Keratinocyte (primary cell): ENCODE measurements at regions not wholly inside any gene's neighbourhood (a gene's known extent, or its start where the extent isn't known, plus 50 kb on each side); places are given as distances from the start of the nearest gene placed in this dataset.
A peak's percentile ranks its signal among the peaks of the same experiment; 100 is the strongest.

ENCODE experiments used
- DNase-seq: peaks from one replicate; pipeline ENCODE4 v3.0.0-alpha.2; 2011; ENCODE audit warnings: low read depth, missing footprints, low spot score
- FAIRE-seq: peaks from 2 replicates; lab custom pipeline; 2011; peaks lifted over from hg19 to GRCh38; lab: Jason Lieb, UNC
- H2AFZ ChIP-seq: 2 replicates; pipeline ENCODE4 v1.6.0; 2012; ENCODE audit warnings: low read length, control low read depth, inconsistent platforms; ENCODE audit not compliant: control insufficient read depth
- H3K27ac ChIP-seq: 2 replicates; pipeline ENCODE4 v1.5.1; 2011; ENCODE audit warnings: low read length; ENCODE audit not compliant: control insufficient read depth, insufficient read depth
- H3K27me3 ChIP-seq: 3 replicates; pipeline ENCODE4 v1.6.0; 2011; ENCODE audit warnings: low read length; ENCODE audit not compliant: control insufficient read depth, insufficient read depth; ENCODE audit errors: extremely low read depth
- H3K36me3 ChIP-seq, 2 experiments: 2 replicates in 1 of 2; 3 replicates in 1 of 2; pipeline ENCODE4 v1.5.1; 2011; ENCODE audit warnings: low read length in 2 of 2, mild to moderate bottlenecking in 1 of 2; ENCODE audit not compliant: control insufficient read depth in 2 of 2, insufficient read depth in 2 of 2; ENCODE audit errors: extremely low read depth in 1 of 2
- H3K4me1 ChIP-seq: 3 replicates; pipeline ENCODE4 v1.5.1; 2011; ENCODE audit warnings: low read length; ENCODE audit not compliant: control insufficient read depth, insufficient read depth; ENCODE audit errors: extremely low read depth
- H3K4me2 ChIP-seq: 3 replicates; pipeline ENCODE4 v1.6.0; 2011; ENCODE audit warnings: low read depth, low read length; ENCODE audit not compliant: control insufficient read depth, insufficient read depth; ENCODE audit errors: extremely low read depth
- H3K4me3 ChIP-seq, 3 experiments: fragments of 200-600 bp in 1 of 3; sonication (generic) in 1 of 3; 2 replicates in 2 of 3; 3 replicates in 1 of 3; pipeline ENCODE4 v1.5.1; 2011 to 2016; ENCODE audit warnings: low read length in 3 of 3, mild to moderate bottlenecking in 3 of 3, control low read depth in 2 of 3, inconsistent platforms in 1 of 3, low read depth in 1 of 3, mixed read lengths in 1 of 3, mixed run types in 1 of 3, moderate library complexity in 1 of 3; ENCODE audit not compliant: control insufficient read depth in 2 of 3, insufficient read depth in 2 of 3; ENCODE audit errors: extremely low read depth in 1 of 3
- H3K79me2 ChIP-seq: 2 replicates; pipeline ENCODE4 v1.6.0; 2012; ENCODE audit warnings: low read length; ENCODE audit not compliant: control insufficient read depth, insufficient read depth
- H3K9ac ChIP-seq: 3 replicates; pipeline ENCODE4 v1.6.0; 2011; ENCODE audit warnings: low read length; ENCODE audit not compliant: control insufficient read depth, insufficient read depth; ENCODE audit errors: extremely low read depth
- H3K9me1 ChIP-seq: 3 replicates; pipeline ENCODE4 v1.6.0; 2011; ENCODE audit warnings: low read length; ENCODE audit not compliant: control insufficient read depth, insufficient read depth; ENCODE audit errors: extremely low read depth
- H3K9me3 ChIP-seq: 2 replicates; pipeline ENCODE4 v1.5.1; 2012; ENCODE audit warnings: low read depth, low read length; ENCODE audit not compliant: control insufficient read depth
- H4K20me1 ChIP-seq: 3 replicates; pipeline ENCODE4 v1.6.0; 2011; ENCODE audit warnings: low read length; ENCODE audit not compliant: control insufficient read depth, insufficient read depth; ENCODE audit errors: extremely low read depth
- EZH2 ChIP-seq: IDR thresholded peaks from one replicate; pipeline ENCODE4 v1.6.1; 2012; ENCODE audit warnings: inconsistent platforms, mild to moderate bottlenecking, low read length, moderate library complexity
- dilution Hi-C: fragments of 300-500 bp; cut with MboI; formaldehyde crosslinking; loops from one replicate; pipeline ENCODE4 v1.7.0; 2020; ENCODE audit warnings: low sequenced_read_pairs; ENCODE audit not compliant: extremely low pct_ligation_motif_present
- TF ChIP-seq, protein P1 (sequence below), 3 experiments: IDR thresholded peaks in 1 of 3; conservative IDR thresholded peaks in 1 of 3; optimal IDR thresholded peaks in 1 of 3; 2 replicates in 2 of 3; 3 replicates in 1 of 3; pipeline versions ENCODE3 to v1.5.1; 2011; ENCODE audit warnings: low read length in 3 of 3, mild to moderate bottlenecking in 3 of 3, moderate library complexity in 2 of 3, control low read depth in 1 of 3, inconsistent platforms in 1 of 3; ENCODE audit not compliant: insufficient read depth in 2 of 3; ENCODE audit errors: extremely low read depth in 1 of 3

DNA sequence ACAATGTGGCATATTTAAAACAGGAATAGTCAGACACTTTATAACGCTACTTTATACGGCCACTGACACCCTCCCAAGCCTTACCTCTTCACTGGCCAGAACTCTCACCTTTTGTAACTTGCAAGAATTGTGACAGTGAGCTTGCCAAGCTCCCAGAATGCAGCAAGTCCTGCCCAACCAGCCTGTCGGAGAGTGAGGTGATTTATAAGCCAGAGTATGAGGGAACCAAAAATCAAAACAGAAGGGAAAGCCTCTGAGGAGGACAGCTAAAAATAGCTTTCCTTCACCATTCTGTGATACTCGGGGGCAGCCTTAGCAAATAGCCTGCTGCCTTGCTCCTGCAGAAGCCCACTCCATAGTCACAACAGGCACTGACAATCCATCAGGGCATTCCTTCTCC is 229.7 kb downstream of the FAM76B start:
- H3K36me3 ChIP-seq = no peaks in the 10 kb centered on the region
- peak overlapping the region; percentile 36 for H2AFZ ChIP-seq
- dilution Hi-C loops = no loop called here
- no peak for TF ChIP-seq EZH2
- no peak overlapping the region for H3K27ac ChIP-seq
- H3K9ac ChIP-seq = no peak overlapping the region
- H3K4me2 ChIP-seq = no peak overlapping the region
- FAIRE-seq (no peak), DNase-seq (no peak)
- no peaks in the 10 kb centered on the region for H3K27me3 ChIP-seq
- H3K79me2 ChIP-seq = no peaks in the 10 kb centered on the region
- no peaks in the 10 kb centered on the region for H4K20me1 ChIP-seq
- peaks cover 7% of the 10 kb centered on the region for H3K4me1 ChIP-seq
- H3K4me3 ChIP-seq = no peak overlapping the region
- no peaks in the 10 kb centered on the region for H3K9me1 ChIP-seq
- no peaks in the 10 kb centered on the region for H3K9me3 ChIP-seq

DNA sequence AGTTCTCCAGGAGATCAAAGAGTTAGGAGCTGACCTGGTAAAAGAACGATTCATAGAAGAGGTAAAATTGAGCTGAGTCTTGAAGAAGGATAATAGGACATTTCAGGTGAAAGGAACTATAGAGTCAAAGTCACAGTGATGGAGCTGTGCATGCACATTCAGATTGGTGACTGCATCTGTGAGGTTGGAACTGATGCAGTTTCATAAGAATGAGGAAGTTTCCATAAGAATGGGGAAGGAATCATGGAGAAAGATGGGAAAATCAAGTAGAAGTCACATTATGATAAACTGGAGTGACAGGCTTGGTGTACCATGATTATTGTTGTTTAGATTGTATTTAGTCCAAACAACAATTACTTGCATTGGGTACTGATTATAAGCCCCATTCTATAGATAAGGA is 232.2 kb downstream of the FAM76B start:
- H2AFZ ChIP-seq = no peak overlapping the region
- H3K27ac ChIP-seq = no peak overlapping the region
- no peaks in the 10 kb centered on the region for H3K79me2 ChIP-seq
- no peak for DNase-seq
- H3K36me3 ChIP-seq = no peaks in the 10 kb centered on the region
- H3K27me3 ChIP-seq = no peaks in the 10 kb centered on the region
- H3K9ac ChIP-seq = no peak overlapping the region
- H3K9me3 ChIP-seq = no peaks in the 10 kb centered on the region
- no peaks in the 10 kb centered on the region for H4K20me1 ChIP-seq
- H3K4me1 ChIP-seq = no peaks in the 10 kb centered on the region
- no peaks in the 10 kb centered on the region for H3K9me1 ChIP-seq
- no peak overlapping the region for H3K4me3 ChIP-seq
- TF ChIP-seq EZH2 = no peak
- TF ChIP-seq, protein P1, sequence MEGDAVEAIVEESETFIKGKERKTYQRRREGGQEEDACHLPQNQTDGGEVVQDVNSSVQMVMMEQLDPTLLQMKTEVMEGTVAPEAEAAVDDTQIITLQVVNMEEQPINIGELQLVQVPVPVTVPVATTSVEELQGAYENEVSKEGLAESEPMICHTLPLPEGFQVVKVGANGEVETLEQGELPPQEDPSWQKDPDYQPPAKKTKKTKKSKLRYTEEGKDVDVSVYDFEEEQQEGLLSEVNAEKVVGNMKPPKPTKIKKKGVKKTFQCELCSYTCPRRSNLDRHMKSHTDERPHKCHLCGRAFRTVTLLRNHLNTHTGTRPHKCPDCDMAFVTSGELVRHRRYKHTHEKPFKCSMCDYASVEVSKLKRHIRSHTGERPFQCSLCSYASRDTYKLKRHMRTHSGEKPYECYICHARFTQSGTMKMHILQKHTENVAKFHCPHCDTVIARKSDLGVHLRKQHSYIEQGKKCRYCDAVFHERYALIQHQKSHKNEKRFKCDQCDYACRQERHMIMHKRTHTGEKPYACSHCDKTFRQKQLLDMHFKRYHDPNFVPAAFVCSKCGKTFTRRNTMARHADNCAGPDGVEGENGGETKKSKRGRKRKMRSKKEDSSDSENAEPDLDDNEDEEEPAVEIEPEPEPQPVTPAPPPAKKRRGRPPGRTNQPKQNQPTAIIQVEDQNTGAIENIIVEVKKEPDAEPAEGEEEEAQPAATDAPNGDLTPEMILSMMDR (optimal IDR thresholded peaks at IDR 0.05 in 1 of 3, IDR thresholded peaks at IDR 0.05 in 1 of 3, conservative IDR thresholded peaks at IDR 0.05 in 1 of 3; ENCODE audit: extremely low read depth in 1 of 3, insufficient read depth in 2 of 3, low read length in 3 of 3) = no peak
- FAIRE-seq = no peak
- dilution Hi-C loops = no loop called here
- no peak overlapping the region for H3K4me2 ChIP-seq

DNA sequence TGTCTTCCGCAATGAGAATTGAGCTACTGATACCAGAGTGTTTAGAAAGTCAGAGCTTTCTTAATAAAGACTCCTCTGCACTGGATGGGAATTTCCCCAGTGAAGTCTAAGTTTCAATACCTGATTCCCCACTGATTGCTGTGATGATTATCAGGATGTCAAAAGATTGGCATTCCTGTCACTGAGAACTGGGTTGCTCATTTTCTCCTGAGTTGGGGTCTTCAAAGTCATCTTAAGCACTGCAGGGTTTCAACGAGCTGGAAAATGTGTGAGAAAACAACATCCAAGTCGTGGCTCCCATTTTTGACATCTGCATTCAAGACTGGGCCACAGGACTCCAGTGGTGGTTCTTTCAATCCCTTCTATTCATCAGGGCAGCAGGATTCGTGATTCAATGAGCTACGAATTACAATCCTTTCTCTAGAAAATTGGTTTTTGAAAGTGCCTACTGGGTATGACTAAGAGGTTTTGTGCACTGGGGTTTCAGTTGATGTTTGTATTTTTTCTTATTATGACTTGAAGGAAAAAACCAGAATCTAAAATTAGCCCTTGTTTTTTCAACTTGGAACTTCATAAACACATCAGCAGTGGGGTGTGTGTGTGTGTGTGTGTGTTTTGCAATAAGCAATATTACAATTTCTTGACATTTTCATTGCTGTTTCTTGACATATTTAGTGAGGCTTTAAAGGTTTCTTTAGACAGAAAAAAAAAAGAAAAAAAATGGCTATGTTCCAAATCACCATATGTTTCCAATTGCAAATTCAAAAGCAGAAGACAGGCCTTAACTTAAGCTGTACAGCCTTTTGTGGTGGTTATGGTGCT is 233.0 kb downstream of the FAM76B start:
- dilution Hi-C loops = no loop called here
- no peaks in the 10 kb centered on the region for H3K9me3 ChIP-seq
- no peaks in the 10 kb centered on the region for H3K9me1 ChIP-seq
- H3K4me3 ChIP-seq = no peak overlapping the region
- no peak for FAIRE-seq
- no peaks in the 10 kb centered on the region for H3K79me2 ChIP-seq
- no peaks in the 10 kb centered on the region for H3K27me3 ChIP-seq
- no peak overlapping the region for H2AFZ ChIP-seq
- H3K36me3 ChIP-seq = no peaks in the 10 kb centered on the region
- H3K4me1 ChIP-seq = no peaks in the 10 kb centered on the region
- H3K27ac ChIP-seq = no peak overlapping the region
- H4K20me1 ChIP-seq = no peaks in the 10 kb centered on the region
- no peak for DNase-seq
- no peak for TF ChIP-seq EZH2
- TF ChIP-seq, protein P1 (optimal IDR thresholded peaks at IDR 0.05 in 1 of 3, IDR thresholded peaks at IDR 0.05 in 1 of 3, conservative IDR thresholded peaks at IDR 0.05 in 1 of 3; ENCODE audit: extremely low read depth in 1 of 3, insufficient read depth in 2 of 3, low read length in 3 of 3) = no peak
- H3K4me2 ChIP-seq = no peak overlapping the region
- no peak overlapping the region for H3K9ac ChIP-seq
